ENCODE measurements at regions not wholly inside any gene's neighbourhood (a gene's known extent, or its start where the extent isn't known, plus 50 kb on each side); places are given as distances from the start of the nearest gene placed in this dataset.
A peak's percentile ranks its signal among the peaks of the same experiment; 100 is the strongest.

DNA sequence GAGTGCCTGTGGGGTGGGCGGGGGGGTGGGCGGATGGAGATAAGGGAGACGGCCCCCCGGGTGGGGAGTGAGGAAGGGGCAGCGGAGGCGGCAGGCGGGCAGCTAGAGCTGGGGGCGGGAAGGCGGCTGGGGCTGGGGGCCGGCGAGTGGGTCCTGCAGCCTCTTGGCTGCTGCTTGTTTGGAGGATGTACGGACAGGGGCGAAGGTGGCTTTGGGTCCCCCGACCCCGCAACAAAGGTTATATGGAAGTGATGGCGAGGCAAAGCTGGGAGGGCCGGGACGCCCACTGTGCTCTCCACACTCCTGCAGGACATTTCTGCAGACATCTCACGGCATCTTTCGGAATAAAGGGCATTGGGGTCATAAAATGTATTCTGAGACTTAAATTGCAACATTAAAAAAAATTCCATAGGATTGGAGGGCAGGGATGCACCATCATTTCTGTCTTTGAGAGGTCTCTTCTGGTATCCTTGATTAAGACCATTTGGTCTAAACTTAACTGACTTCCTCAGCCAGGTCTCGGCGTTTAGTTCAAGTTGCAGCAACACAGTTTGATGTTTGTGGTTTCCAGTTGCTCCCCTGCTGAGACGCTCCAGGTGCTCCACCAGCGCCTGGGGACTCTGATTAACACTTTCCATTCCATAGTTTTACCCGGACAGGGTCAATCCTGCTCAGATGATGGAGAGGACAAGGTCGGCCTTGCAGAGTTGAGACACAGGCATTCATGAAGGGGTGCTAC is 101.6 kb upstream of the SSBP2 start:
- H3K27me3 ChIP-seq = no peaks in the 10 kb centered on the region
- H3K4me1 ChIP-seq = peaks cover 0 to 26% (median 1%) of the 10 kb centered on the region in 4 donors
- no peak for TF ChIP-seq POLR2A (IDR thresholded peaks at IDR 0.05)
- TF ChIP-seq, protein P1, sequence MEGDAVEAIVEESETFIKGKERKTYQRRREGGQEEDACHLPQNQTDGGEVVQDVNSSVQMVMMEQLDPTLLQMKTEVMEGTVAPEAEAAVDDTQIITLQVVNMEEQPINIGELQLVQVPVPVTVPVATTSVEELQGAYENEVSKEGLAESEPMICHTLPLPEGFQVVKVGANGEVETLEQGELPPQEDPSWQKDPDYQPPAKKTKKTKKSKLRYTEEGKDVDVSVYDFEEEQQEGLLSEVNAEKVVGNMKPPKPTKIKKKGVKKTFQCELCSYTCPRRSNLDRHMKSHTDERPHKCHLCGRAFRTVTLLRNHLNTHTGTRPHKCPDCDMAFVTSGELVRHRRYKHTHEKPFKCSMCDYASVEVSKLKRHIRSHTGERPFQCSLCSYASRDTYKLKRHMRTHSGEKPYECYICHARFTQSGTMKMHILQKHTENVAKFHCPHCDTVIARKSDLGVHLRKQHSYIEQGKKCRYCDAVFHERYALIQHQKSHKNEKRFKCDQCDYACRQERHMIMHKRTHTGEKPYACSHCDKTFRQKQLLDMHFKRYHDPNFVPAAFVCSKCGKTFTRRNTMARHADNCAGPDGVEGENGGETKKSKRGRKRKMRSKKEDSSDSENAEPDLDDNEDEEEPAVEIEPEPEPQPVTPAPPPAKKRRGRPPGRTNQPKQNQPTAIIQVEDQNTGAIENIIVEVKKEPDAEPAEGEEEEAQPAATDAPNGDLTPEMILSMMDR (IDR thresholded peaks at IDR 0.05) = no peak
- peak overlapping the region; percentile 77 to 94 (median 84) for H3K27ac ChIP-seq
- peak; percentile 48 to 60 (median 49) for DNase-seq
- H3K36me3 ChIP-seq = no peaks in the 10 kb centered on the region
- H3K9me3 ChIP-seq = no peaks in the 10 kb centered on the region
- peak overlapping the region; percentile 35 to 69 (median 52) for H3K4me3 ChIP-seq

- peak overlapping the region; percentile 77 to 94 (median 84) for H3K27ac ChIP-seq
These were observed 100.7 kb upstream of the SSBP2 start for GRCh38 chr5:81851481-81852178.

GRCh38 chr5:81850501-81851357 is 99.8 kb upstream of the SSBP2 start:
- TF ChIP-seq, protein P1 (IDR thresholded peaks at IDR 0.05) = no peak
- TF ChIP-seq POLR2A (IDR thresholded peaks at IDR 0.05) = no peak
- DNase-seq = no peak
- Histone ChIP-seq H3K27me3 (no peaks in the 10 kb centered on the region), H3K4me1 (peaks cover 0 to 26% (median 1%) of the 10 kb centered on the region in 4 donors), H3K36me3 (no peaks in the 10 kb centered on the region), H3K4me3 (peak overlapping the region in 2 of 4 donors; percentile 62 to 69), H3K27ac (peak overlapping the region; percentile 77 to 94 (median 84)), H3K9me3 (no peaks in the 10 kb centered on the region)

More at GRCh38 chr5:81851481-81852178, 100.7 kb upstream of the SSBP2 start:
- H3K27me3 ChIP-seq = no peaks in the 10 kb centered on the region
- no peaks in the 10 kb centered on the region for H3K9me3 ChIP-seq
- H3K36me3 ChIP-seq = no peaks in the 10 kb centered on the region
- TF ChIP-seq, protein P1 (IDR thresholded peaks at IDR 0.05) = peak in 2 of 6 experiments; percentile 10 to 24
- TF ChIP-seq POLR2A (IDR thresholded peaks at IDR 0.05) = peak; percentile 45 to 61
- peaks cover 0 to 26% (median 1%) of the 10 kb centered on the region in 4 donors for H3K4me1 ChIP-seq
- peak overlapping the region; percentile 35 to 69 (median 52) for H3K4me3 ChIP-seq
- DNase-seq = peak; percentile 87 to 97 (median 94)

GRCh38 chr5:81849770-81850367 is 99.0 kb upstream of the SSBP2 start:
- DNase-seq = no peak
- Histone ChIP-seq H3K27ac (peak overlapping the region in 2 of 4 donors; percentile 87 to 94), H3K9me3 (no peaks in the 10 kb centered on the region), H3K27me3 (no peaks in the 10 kb centered on the region), H3K4me1 (peaks cover 0 to 26% (median 1%) of the 10 kb centered on the region in 4 donors), H3K36me3 (no peaks in the 10 kb centered on the region), H3K4me3 (no peak overlapping the region)
- TF ChIP-seq, protein P1 (IDR thresholded peaks at IDR 0.05) = no peak

DNA sequence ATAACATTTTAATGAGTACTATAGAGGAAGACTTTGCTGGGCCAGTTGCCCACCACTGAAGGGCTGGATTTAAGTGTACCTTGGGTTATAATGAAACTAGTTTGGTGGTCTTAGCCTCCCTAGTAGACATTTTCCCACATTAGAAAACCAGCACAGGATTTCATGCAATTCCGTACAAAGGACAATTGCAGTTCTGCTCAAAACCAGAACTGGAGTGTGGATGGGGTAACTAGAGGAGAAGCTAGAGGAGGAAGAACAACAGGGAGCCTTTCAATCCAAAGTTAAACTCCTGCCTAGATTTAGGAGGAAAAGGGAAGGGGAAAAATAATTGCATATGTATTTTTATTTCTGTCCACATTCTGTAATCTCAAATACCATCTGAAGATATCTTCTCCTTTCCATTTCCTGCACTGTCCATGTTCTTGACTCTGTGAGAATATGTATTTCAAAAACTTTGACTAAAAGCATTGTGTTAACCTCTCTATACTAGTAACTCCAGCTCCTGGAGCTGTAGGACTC is 97.5 kb upstream of the SSBP2 start:
- Histone ChIP-seq H3K27ac (no peak overlapping the region), H3K27me3 (no peaks in the 10 kb centered on the region), H3K4me1 (peaks cover 0 to 26% (median 1%) of the 10 kb centered on the region in 4 donors), H3K9me3 (no peaks in the 10 kb centered on the region), H3K4me3 (no peak overlapping the region), H3K36me3 (no peaks in the 10 kb centered on the region)
- TF ChIP-seq, protein P1 (IDR thresholded peaks at IDR 0.05) = no peak
- no peak for TF ChIP-seq POLR2A (IDR thresholded peaks at IDR 0.05)
- DNase-seq = peak in 1 of 3 donors; percentile 54
